SK-N-SH (cell line): ENCODE measurements at regions not wholly inside any gene's neighbourhood (a gene's known extent, or its start where the extent isn't known, plus 50 kb on each side); places are given as distances from the start of the nearest gene placed in this dataset.

ENCODE experiments used
- CTCF ChIA-PET: fragments of 300-600, 350-600 bp; formaldehyde crosslinking; extraction: SDS; loops from one replicate; lab custom pipeline; 2021; lab: Yijun Ruan, JAX
- POLR2A ChIA-PET: fragments of 350-600 bp; sonication (Branson Sonifier 250); formaldehyde crosslinking; extraction: SDS; loops from one replicate; lab custom pipeline; 2020; ENCODE audit warnings: antibody characterized with exemption, inconsistent platforms; lab: Yijun Ruan, JAX
- DNase-seq: peaks from one replicate; pipeline ENCODE4 v3.0.0; 2012
- H2AFZ ChIP-seq: fragments of 200-600 bp; sonication (generic); 2 replicates; pipeline ENCODE4 v1.8.1; 2016; ENCODE audit warnings: antibody characterized with exemption, mild to moderate bottlenecking, low read depth
- H3F3A ChIP-seq: fragments of 200-600 bp; sonication (generic); replicated peaks from 2 replicates; pipeline ENCODE3; 2016; ENCODE audit warnings: antibody characterized with exemption, mild to moderate bottlenecking; ENCODE audit not compliant: insufficient read depth
- H3K27ac ChIP-seq, 2 experiments: fragments of 200-500 bp in 1 of 2; fragments of 200-600 bp in 1 of 2; sonication (Bioruptor generic) in 1 of 2; sonication (generic), shearing (Covaris generic) in 1 of 2; 2 replicates each; pipeline versions ENCODE4 v1.5.1 to v1.6.1; 2014 to 2016; ENCODE audit warnings: low read depth in 2 of 2, inconsistent platforms in 1 of 2, low read length in 1 of 2, mild to moderate bottlenecking in 1 of 2, mixed read lengths in 1 of 2
- H3K27me3 ChIP-seq: fragments of 200-600 bp; sonication (generic), shearing (Covaris generic); 2 replicates; pipeline ENCODE4 v1.6.1; 2016; ENCODE audit warnings: mixed run types; ENCODE audit not compliant: insufficient read depth
- H3K36me3 ChIP-seq, 2 experiments: fragments of 200-500 bp in 1 of 2; fragments of 200-600 bp in 1 of 2; sonication (Bioruptor generic) in 1 of 2; sonication (generic) in 1 of 2; replicated peaks in 1 of 2; 2 replicates each; pipeline versions ENCODE3 to v1.5.1; 2014 to 2016; ENCODE audit warnings: low read length in 1 of 2, mild to moderate bottlenecking in 1 of 2; ENCODE audit not compliant: insufficient read depth in 2 of 2, control insufficient read depth in 1 of 2
- H3K4me1 ChIP-seq, 2 experiments: fragments of 200-500 bp in 1 of 2; fragments of 200-600 bp in 1 of 2; sonication (Bioruptor generic) in 1 of 2; sonication (generic), shearing (Covaris generic) in 1 of 2; 2 replicates each; pipeline versions ENCODE4 v1.5.1 to v1.6.1; 2014 to 2016; ENCODE audit warnings: low read depth in 1 of 2, low read length in 1 of 2, mixed run types in 1 of 2; ENCODE audit not compliant: insufficient read depth in 2 of 2, control insufficient read depth in 1 of 2
- H3K4me2 ChIP-seq: fragments of 200-600 bp; sonication (generic), shearing (Covaris generic); 2 replicates; pipeline ENCODE4 v1.6.1; 2017; ENCODE audit warnings: mixed run types
- H3K4me3 ChIP-seq, 2 experiments: fragments of 200-500 bp in 1 of 2; fragments of 200-600 bp in 1 of 2; sonication (Bioruptor generic) in 1 of 2; sonication (generic), shearing (Covaris generic) in 1 of 2; 2 replicates each; pipeline versions ENCODE4 v1.5.1 to v1.8.1; 2014 to 2016; ENCODE audit warnings: low read depth in 2 of 2, inconsistent platforms in 1 of 2, low read length in 1 of 2, mild to moderate bottlenecking in 1 of 2, mixed read lengths in 1 of 2, moderate library complexity in 1 of 2
- H3K79me2 ChIP-seq: fragments of 200-600 bp; sonication (generic); 2 replicates; pipeline ENCODE4 v1.8.1; 2017; ENCODE audit warnings: mild to moderate bottlenecking; ENCODE audit not compliant: insufficient read depth
- H3K9ac ChIP-seq: fragments of 200-600 bp; sonication (generic); 2 replicates; pipeline ENCODE4 v1.6.1; 2017; ENCODE audit warnings: mixed run types
- H3K9me2 ChIP-seq: fragments of 200-600 bp; sonication (generic); 2 replicates; pipeline ENCODE4 v1.6.1; 2017; ENCODE audit warnings: mixed run types
- H3K9me3 ChIP-seq: fragments of 200-600 bp; sonication (generic); 2 replicates; pipeline ENCODE4 v1.6.1; 2017; ENCODE audit warnings: mixed run types, mild to moderate bottlenecking, moderate library complexity
- H4K20me1 ChIP-seq: fragments of 200-600 bp; sonication (generic); 2 replicates; pipeline ENCODE4 v1.6.1; 2017; ENCODE audit warnings: mild to moderate bottlenecking, mixed run types; ENCODE audit not compliant: insufficient read depth
- ELF1 ChIP-seq: IDR thresholded peaks from 2 replicates; pipeline ENCODE4 v1.4.0; 2012
- EP300 ChIP-seq, 2 experiments: IDR thresholded peaks; 2 replicates each; pipeline versions ENCODE4 v1.4.0 to v1.6.1; 2012; ENCODE audit warnings: borderline replicate concordance in 1 of 2, low read depth in 1 of 2, low read length in 1 of 2
- EZH2phosphoT487 ChIP-seq: fragments of 200-600 bp; sonication (generic); IDR thresholded peaks from 2 replicates; pipeline ENCODE4 v1.6.1; 2017; ENCODE audit warnings: low read depth, mixed run types, mild to moderate bottlenecking, antibody characterized with exemption, moderate library complexity, borderline replicate concordance
- FOSL2 ChIP-seq: IDR thresholded peaks from 2 replicates; pipeline ENCODE4 v1.4.0; 2012; ENCODE audit warnings: low read depth, mild to moderate bottlenecking, moderate library complexity, borderline replicate concordance
- FOXJ3 ChIP-seq: sonication (generic); formaldehyde crosslinking; IDR thresholded peaks from 2 replicates; pipeline ENCODE4 v1.5.1; 2020; ENCODE audit warnings: mild to moderate bottlenecking, missing genetic modification reagents
- GABPA ChIP-seq: IDR thresholded peaks from 2 replicates; pipeline ENCODE4 v1.4.0; 2012; ENCODE audit warnings: low read depth, mild to moderate bottlenecking
- GATA2 ChIP-seq: sonication (generic); formaldehyde crosslinking; IDR thresholded peaks from 2 replicates; pipeline ENCODE4 v1.5.0; 2020; ENCODE audit warnings: mild to moderate bottlenecking, missing genetic modification reagents
- JUND ChIP-seq: IDR thresholded peaks from 2 replicates; pipeline ENCODE4 v1.4.0; 2012
- NFIC ChIP-seq: IDR thresholded peaks from 2 replicates; pipeline ENCODE4 v1.4.0; 2012; ENCODE audit warnings: borderline replicate concordance
- NRF1 ChIP-seq: IDR thresholded peaks from 2 replicates; pipeline ENCODE4 v1.6.1; 2012; ENCODE audit warnings: low read depth, mild to moderate bottlenecking, low read length
- PBX3 ChIP-seq: IDR thresholded peaks from 2 replicates; pipeline ENCODE4; 2012
- REST ChIP-seq: IDR thresholded peaks from 2 replicates; pipeline ENCODE4 v1.6.1; 2012; ENCODE audit warnings: mild to moderate bottlenecking, low read depth, low read length, moderate library complexity
- RFX5 ChIP-seq: IDR thresholded peaks from 2 replicates; pipeline ENCODE4 v1.6.1; 2012; ENCODE audit warnings: mild to moderate bottlenecking, improper control_type of control experiment, low read length
- RXRA ChIP-seq: IDR thresholded peaks from 2 replicates; pipeline ENCODE4 v1.4.0; 2012; ENCODE audit warnings: low read depth, mild to moderate bottlenecking, borderline replicate concordance
- SIN3A ChIP-seq: IDR thresholded peaks from 2 replicates; pipeline ENCODE4 v1.6.1; 2012; ENCODE audit warnings: low read depth, mild to moderate bottlenecking, low read length, moderate library complexity, borderline replicate concordance
- USF1 ChIP-seq: IDR thresholded peaks from 2 replicates; pipeline ENCODE4 v1.4.0; 2012; ENCODE audit warnings: low read depth, borderline replicate concordance
- WGBS: methylation state at CpG from one replicate; pipeline ENCODE4 v1.1.6; 2017; ENCODE audit warnings: low lambda C conversion rate; 5-methylcytosine and 5-hydroxymethylcytosine counted together

GRCh38 chr13:110965038-110965754 is 50.3 kb upstream of the ANKRD10 start:
- Histone ChIP-seq H3K4me3 (no peak overlapping the region), H2AFZ (no peak overlapping the region), H3K4me1 (no peaks in the 10 kb centered on the region), H4K20me1 (no peaks in the 10 kb centered on the region), H3K4me2 (no peak overlapping the region), H3K9me2 (no peaks in the 10 kb centered on the region), H3F3A (peaks cover 6% of the 10 kb centered on the region), H3K9ac (no peak overlapping the region), H3K27me3 (no peaks in the 10 kb centered on the region; the same call in 1 of the 2 replicates), H3K79me2 (no peaks in the 10 kb centered on the region), H3K9me3 (peaks cover 3% of the 10 kb centered on the region; the same call in 1 of the 2 replicates), H3K27ac (no peak overlapping the region), H3K36me3 (no peaks in the 10 kb centered on the region)
- no peak for DNase-seq
- WGBS, result 6% methylated on average over 5 of the region's 5 CpGs
- ChIA-PET POLR2A (no interaction called here), CTCF (no interaction called here)
- no peak for TF ChIP-seq RXRA
- no peak for TF ChIP-seq GABPA
- TF ChIP-seq NFIC, result no peak
- no peak for TF ChIP-seq USF1
- TF ChIP-seq JUND, result peak; percentile 29; the same call in 1 of the 2 replicates
- TF ChIP-seq SIN3A, result no peak
- TF ChIP-seq EZH2phosphoT487, result no peak
- no peak for TF ChIP-seq REST
- TF ChIP-seq PBX3, result 0 out of 2 replicates have a peak, but pooled peaks have one; percentile 4
- TF ChIP-seq FOSL2, result peak; percentile 90
- TF ChIP-seq FOXJ3, result no peak
- no peak for TF ChIP-seq GATA2 (CRISPR knock-in tag)
- no peak for TF ChIP-seq ELF1
- TF ChIP-seq NRF1, result no peak
- no peak for TF ChIP-seq RFX5
- no peak for TF ChIP-seq EP300 (IDR thresholded peaks at IDR 0.05; ENCODE audit: borderline replicate concordance in 1 of 2, low read depth in 1 of 2, low read length in 1 of 2)
